PC-3 (cell line): ENCODE measurements at regions not wholly inside any gene's neighbourhood (a gene's known extent, or its start where the extent isn't known, plus 50 kb on each side); places are given as distances from the start of the nearest gene placed in this dataset.

ENCODE experiments used
- ATAC-seq: fragments of 200-7000 bp; cut with Tn5 transposase; 2 replicates; pipeline ENCODE4 v1.9.1; 2020; ENCODE audit warnings: mild to moderate bottlenecking, moderate library complexity
- BruUV-seq: library from RNA; stranded (reverse); fragments of 400-500 nt; replicated peaks from 2 replicates; lab custom pipeline; 2021; lab: Mats Ljungman, UMichigan
- CTCF ChIA-PET: fragments of 300-600 bp; sonication (Branson Sonifier 250); formaldehyde crosslinking; loops from one replicate; lab custom pipeline; 2022; ENCODE audit warnings: antibody characterized with exemption; lab: Charles Lee
- POLR2A ChIA-PET: fragments of 300-600 bp; sonication (Branson Sonifier 250); formaldehyde crosslinking; loops from one replicate; lab custom pipeline; 2022; ENCODE audit warnings: antibody characterized with exemption; ENCODE audit not compliant: unreplicated experiment; lab: Charles Lee
- DNase-seq: peaks from one replicate; pipeline ENCODE4 v3.0.0-alpha.2; 2015
- H2AFZ ChIP-seq: fragments of 300-600 bp; sonication (generic); 2 replicates; pipeline ENCODE4 v1.6.0; 2016; ENCODE audit warnings: antibody characterized with exemption, low read length
- H3F3A ChIP-seq: fragments of 300-600 bp; sonication (generic); one replicate; pipeline ENCODE4 v1.6.0; 2017; ENCODE audit warnings: antibody characterized with exemption, low read length, control low read depth, mild to moderate bottlenecking; ENCODE audit not compliant: unreplicated experiment
- H3K27ac ChIP-seq: fragments of 300-600 bp; sonication (generic); 2 replicates; pipeline ENCODE4 v1.5.1; 2016; ENCODE audit warnings: mild to moderate bottlenecking, low read length
- H3K27me3 ChIP-seq: fragments of 300-600 bp; sonication (generic); 2 replicates; pipeline ENCODE4 v1.6.1; 2016; ENCODE audit warnings: low read length, mixed read lengths
- H3K36me3 ChIP-seq: fragments of 300-600 bp; sonication (generic); 2 replicates; pipeline ENCODE4 v1.6.1; 2016; ENCODE audit warnings: low read depth, mixed run types, low read length, mixed read lengths
- H3K4me1 ChIP-seq: fragments of 300-600 bp; sonication (generic); 2 replicates; pipeline ENCODE4 v1.5.1; 2016; ENCODE audit warnings: low read length; ENCODE audit not compliant: insufficient read depth
- H3K4me2 ChIP-seq: fragments of 300-600 bp; sonication (generic); 2 replicates; pipeline ENCODE4 v1.6.0; 2016; ENCODE audit warnings: low read length
- H3K4me3 ChIP-seq: fragments of 300-600 bp; sonication (generic); 2 replicates; pipeline ENCODE4 v1.5.1; 2016; ENCODE audit warnings: mild to moderate bottlenecking, low read length, mixed read lengths
- H3K79me2 ChIP-seq: fragments of 300-600 bp; sonication (generic); 2 replicates; pipeline ENCODE4 v1.6.1; 2017; ENCODE audit warnings: low read length, mixed read lengths
- H3K9ac ChIP-seq: fragments of 300-600 bp; sonication (generic); 2 replicates; pipeline ENCODE4 v1.6.0; 2016; ENCODE audit warnings: mild to moderate bottlenecking, low read length
- H3K9me2 ChIP-seq: fragments of 300-600 bp; sonication (generic); replicated peaks from 2 replicates; pipeline ENCODE4 v1.6.1; 2016; ENCODE audit warnings: mixed run types, low read length, mixed read lengths
- H3K9me3 ChIP-seq: fragments of 300-600 bp; sonication (generic); 2 replicates; pipeline ENCODE4 v1.6.1; 2016; ENCODE audit warnings: low read length, mixed read lengths
- H4K20me1 ChIP-seq: fragments of 300-600 bp; sonication (generic); 2 replicates; pipeline ENCODE4 v1.6.1; 2016; ENCODE audit warnings: low read length, mixed read lengths
- CTCF ChIP-seq: fragments of 300-600 bp; sonication (generic); conservative IDR thresholded peaks from 2 replicates; pipeline ENCODE4 v1.5.1; 2017; ENCODE audit warnings: antibody characterized with exemption, low read depth, mild to moderate bottlenecking, low read length
- EZH2 ChIP-seq: fragments of 300-600 bp; sonication (generic); IDR thresholded peaks from one replicate; pipeline ENCODE4 v1.6.1; 2017; ENCODE audit warnings: antibody characterized with exemption, mild to moderate bottlenecking, low read length; ENCODE audit not compliant: unreplicated experiment
- EZH2phosphoT487 ChIP-seq: fragments of 300-600 bp; sonication (generic); IDR thresholded peaks from 2 replicates; pipeline ENCODE4 v1.6.1; 2018; ENCODE audit warnings: mild to moderate bottlenecking, antibody characterized with exemption, low read length, borderline replicate concordance
- intact Hi-C: fragments of 100-400 bp; cut with micrococcal nuclease; formaldehyde crosslinking; loops from 2 replicates; pipeline ENCODE4 v1.9.0; 2023

DNA sequence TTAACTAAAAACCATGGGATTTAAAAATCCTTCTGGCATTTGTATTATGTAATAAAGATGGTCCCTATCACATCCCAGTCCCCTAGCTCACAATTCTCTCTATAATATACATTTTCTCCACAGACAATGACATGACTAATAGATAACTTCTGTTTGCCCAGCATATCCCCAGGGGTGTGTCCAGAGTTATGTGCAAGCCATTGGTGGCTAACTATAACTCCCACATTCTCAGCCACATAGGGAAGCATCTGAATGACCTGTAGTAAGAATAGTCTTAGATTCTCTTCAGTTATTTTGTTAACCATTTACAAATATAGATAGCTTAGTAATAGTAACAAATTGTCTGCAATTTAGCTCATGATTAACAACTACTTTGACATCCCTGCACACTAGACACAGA, 52.2 kb upstream of the RBSN start:
- Histone ChIP-seq H3K9ac (no peak overlapping the region), H3K27me3 (peaks cover 42% of the 10 kb centered on the region), H3K9me2 (no peaks in the 10 kb centered on the region), H3K4me3 (no peak overlapping the region), H3K4me1 (peaks cover 18% of the 10 kb centered on the region; the same call in 1 of the 2 replicates), H3F3A (no peaks in the 10 kb centered on the region), H2AFZ (no peak overlapping the region), H3K36me3 (no peaks in the 10 kb centered on the region), H3K4me2 (no peak overlapping the region), H3K27ac (no peak overlapping the region), H4K20me1 (no peaks in the 10 kb centered on the region), H3K9me3 (no peaks in the 10 kb centered on the region), H3K79me2 (no peaks in the 10 kb centered on the region)
- ChIA-PET CTCF (no interaction called here), POLR2A (interaction anchor here (0.6 kb wide), 1 partner anchor 118 kb away, joined by 3 read pairs; no protein-coding TSS in a partner anchor)
- TF ChIP-seq EZH2 = no peak
- no peak for TF ChIP-seq CTCF
- no peak for TF ChIP-seq EZH2phosphoT487
- no TSS peak for BruUV-seq
- ATAC-seq (peak; percentile 71), DNase-seq (peak; percentile 45)
- intact Hi-C loops = no loop called here

DNA sequence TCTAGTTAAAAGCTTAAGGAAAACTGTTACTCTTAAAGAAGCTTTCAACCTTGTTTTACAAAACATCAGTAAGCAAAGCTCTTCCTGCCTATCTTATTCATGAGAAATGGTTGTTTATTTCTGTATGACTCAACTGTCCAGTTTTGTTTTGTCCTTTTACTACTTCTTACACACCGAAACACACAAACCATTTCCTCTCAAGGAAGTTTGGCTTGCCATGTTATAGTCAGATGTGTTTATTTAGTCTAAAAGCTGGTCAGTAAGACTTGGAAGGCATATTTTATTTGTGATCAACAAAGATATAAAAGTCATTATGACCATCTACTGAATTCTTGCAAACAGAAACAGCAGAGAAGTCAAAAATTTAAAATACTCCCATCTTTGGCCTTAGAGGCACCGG, 53.2 kb upstream of the RBSN start:
- ATAC-seq (peak; percentile 90), DNase-seq (peak; percentile 57)
- no peak for TF ChIP-seq CTCF
- TF ChIP-seq EZH2phosphoT487 = no peak
- no peak for TF ChIP-seq EZH2
- ChIA-PET CTCF (interaction anchor here (0.6 kb wide), 1 partner anchor 101 kb away, joined by 4 read pairs; no protein-coding TSS in a partner anchor), POLR2A (interaction anchor here (0.6 kb wide), 1 partner anchor 336 kb away, joined by 3 read pairs; no protein-coding TSS in a partner anchor)
- H3K27ac ChIP-seq = no peak overlapping the region
- no peaks in the 10 kb centered on the region for H3K9me2 ChIP-seq
- no peaks in the 10 kb centered on the region for H3K9me3 ChIP-seq
- peak overlapping the region; percentile 17; the same call in 1 of the 2 replicates for H3K4me2 ChIP-seq
- H3K4me3 ChIP-seq = no peak overlapping the region
- intact Hi-C loops = no loop called here
- no peaks in the 10 kb centered on the region for H4K20me1 ChIP-seq
- no TSS peak for BruUV-seq
- no peak overlapping the region for H2AFZ ChIP-seq
- H3K9ac ChIP-seq = no peak overlapping the region
- peaks cover 43% of the 10 kb centered on the region for H3K27me3 ChIP-seq
- H3K79me2 ChIP-seq = no peaks in the 10 kb centered on the region
- no peaks in the 10 kb centered on the region for H3F3A ChIP-seq
- no peaks in the 10 kb centered on the region for H3K36me3 ChIP-seq
- peaks cover 18% of the 10 kb centered on the region; the same call in 1 of the 2 replicates for H3K4me1 ChIP-seq

- Histone ChIP-seq H3K27ac (no peak overlapping the region), H3F3A (no peaks in the 10 kb centered on the region), H3K36me3 (no peaks in the 10 kb centered on the region), H3K4me3 (no peak overlapping the region), H4K20me1 (no peaks in the 10 kb centered on the region), H2AFZ (no peak overlapping the region), H3K4me1 (peaks cover 18% of the 10 kb centered on the region; the same call in 1 of the 2 replicates), H3K9ac (no peak overlapping the region), H3K4me2 (no peak overlapping the region), H3K9me2 (no peaks in the 10 kb centered on the region), H3K79me2 (no peaks in the 10 kb centered on the region), H3K9me3 (no peaks in the 10 kb centered on the region), H3K27me3 (peaks cover 45% of the 10 kb centered on the region)
- CTCF ChIA-PET = interaction anchor here (0.6 kb wide), 1 partner anchor 102 kb away, joined by 4 read pairs; no protein-coding TSS in a partner anchor
- DNase-seq (no peak), ATAC-seq (no peak)
- intact Hi-C loops = no loop called here
- POLR2A ChIA-PET = interaction anchor here (0.5 kb wide), 1 partner anchor 49 kb away, joined by 3 read pairs; no protein-coding TSS in a partner anchor
- TF ChIP-seq EZH2 = no peak
- no peak for TF ChIP-seq CTCF
- no peak for TF ChIP-seq EZH2phosphoT487
- no TSS peak for BruUV-seq
Observed at GRCh38 chr3:15153103-15153502, 52.9 kb upstream of the CAPN7 start.
